SU-DHL-6 (cell line): ENCODE measurements at regions not wholly inside any gene's neighbourhood (a gene's known extent, or its start where the extent isn't known, plus 50 kb on each side); places are given as distances from the start of the nearest gene placed in this dataset.

Experiments used
- EZH2phosphoT487 ChIP-seq: fragments of 200-600 bp; sonication (generic), shearing (Covaris generic); conservative IDR thresholded peaks from 2 replicates; pipeline ENCODE4 v1.6.1; 2018; ENCODE audit warnings: mild to moderate bottlenecking, antibody characterized with exemption, low read length, moderate library complexity, mixed read lengths
- TF ChIP-seq, protein P1 (sequence below): fragments of 200-600 bp; sonication (generic); IDR thresholded peaks from one replicate; pipeline ENCODE4 v1.5.1; 2017; ENCODE audit warnings: antibody characterized with exemption, mild to moderate bottlenecking, low read length, moderate library complexity; ENCODE audit not compliant: insufficient read depth, poor library complexity, severe bottlenecking

- TF ChIP-seq, protein P1, sequence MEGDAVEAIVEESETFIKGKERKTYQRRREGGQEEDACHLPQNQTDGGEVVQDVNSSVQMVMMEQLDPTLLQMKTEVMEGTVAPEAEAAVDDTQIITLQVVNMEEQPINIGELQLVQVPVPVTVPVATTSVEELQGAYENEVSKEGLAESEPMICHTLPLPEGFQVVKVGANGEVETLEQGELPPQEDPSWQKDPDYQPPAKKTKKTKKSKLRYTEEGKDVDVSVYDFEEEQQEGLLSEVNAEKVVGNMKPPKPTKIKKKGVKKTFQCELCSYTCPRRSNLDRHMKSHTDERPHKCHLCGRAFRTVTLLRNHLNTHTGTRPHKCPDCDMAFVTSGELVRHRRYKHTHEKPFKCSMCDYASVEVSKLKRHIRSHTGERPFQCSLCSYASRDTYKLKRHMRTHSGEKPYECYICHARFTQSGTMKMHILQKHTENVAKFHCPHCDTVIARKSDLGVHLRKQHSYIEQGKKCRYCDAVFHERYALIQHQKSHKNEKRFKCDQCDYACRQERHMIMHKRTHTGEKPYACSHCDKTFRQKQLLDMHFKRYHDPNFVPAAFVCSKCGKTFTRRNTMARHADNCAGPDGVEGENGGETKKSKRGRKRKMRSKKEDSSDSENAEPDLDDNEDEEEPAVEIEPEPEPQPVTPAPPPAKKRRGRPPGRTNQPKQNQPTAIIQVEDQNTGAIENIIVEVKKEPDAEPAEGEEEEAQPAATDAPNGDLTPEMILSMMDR, result no peak
- TF ChIP-seq EZH2phosphoT487, result no peak
Measured at GRCh38 chr2:67633212-67633856, 236.2 kb downstream of the ETAA1 start.
